H9 (cell line): ENCODE measurements at regions not wholly inside any gene's neighbourhood (a gene's known extent, or its start where the extent isn't known, plus 50 kb on each side); places are given as distances from the start of the nearest gene placed in this dataset.

Experiments
- DNase-seq: peaks from one replicate; pipeline ENCODE4 v3.0.0-alpha.2; 2017
- H2AFZ ChIP-seq: one replicate; pipeline ENCODE4 v1.6.1; 2013; ENCODE audit warnings: mild to moderate bottlenecking, low read length, control low read depth, moderate library complexity
- H2AK5ac ChIP-seq: 2 replicates; pipeline ENCODE4 v1.6.1; 2013; ENCODE audit warnings: low read length, control low read depth, mixed read lengths; ENCODE audit not compliant: insufficient read length
- H2BK120ac ChIP-seq: one replicate; pipeline ENCODE4 v1.6.1; 2013; ENCODE audit warnings: low read depth, mild to moderate bottlenecking, low read length, control low read depth, inconsistent platforms; ENCODE audit not compliant: poor library complexity, severe bottlenecking
- H2BK12ac ChIP-seq: 2 replicates; pipeline ENCODE4 v1.6.1; 2013; ENCODE audit warnings: low read length, control low read depth, mixed read lengths, low read depth; ENCODE audit not compliant: insufficient read length
- H2BK15ac ChIP-seq: 2 replicates; pipeline ENCODE4 v1.6.1; 2013; ENCODE audit warnings: low read depth, low read length, control low read depth
- H2BK20ac ChIP-seq: one replicate; pipeline ENCODE4 v1.6.1; 2013; ENCODE audit warnings: low read depth, mild to moderate bottlenecking, low read length, control low read depth, inconsistent platforms; ENCODE audit not compliant: poor library complexity, severe bottlenecking
- H2BK5ac ChIP-seq: 2 replicates; pipeline ENCODE4 v1.6.1; 2013; ENCODE audit warnings: low read length, control low read depth, mixed read lengths; ENCODE audit not compliant: insufficient read length
- H3K14ac ChIP-seq: 2 replicates; pipeline ENCODE4 v1.6.1; 2013; ENCODE audit warnings: low read length, control low read depth; ENCODE audit not compliant: insufficient read depth
- H3K18ac ChIP-seq: 2 replicates; pipeline ENCODE4 v1.6.1; 2013; ENCODE audit warnings: low read depth, mild to moderate bottlenecking, mixed read lengths, low read length, control low read depth; ENCODE audit not compliant: insufficient read length
- H3K23ac ChIP-seq: 2 replicates; pipeline ENCODE4 v1.6.1; 2013; ENCODE audit warnings: low read length, control low read depth, mixed read lengths, low read depth; ENCODE audit not compliant: insufficient read length
- H3K23me2 ChIP-seq: 2 replicates; pipeline ENCODE4 v1.6.1; 2013; ENCODE audit warnings: low read depth, mild to moderate bottlenecking, mixed read lengths, low read length, control low read depth; ENCODE audit not compliant: insufficient read length, poor library complexity, severe bottlenecking
- H3K27ac ChIP-seq: 2 replicates; pipeline ENCODE4 v1.5.1; 2013; ENCODE audit warnings: low read length, control low read depth, mixed read lengths, low read depth; ENCODE audit not compliant: insufficient read length
- H3K27me3 ChIP-seq: 2 replicates; pipeline ENCODE4 v1.6.1; 2013; ENCODE audit warnings: low read length, control low read depth, inconsistent platforms; ENCODE audit not compliant: insufficient read depth
- H3K4ac ChIP-seq: 2 replicates; pipeline ENCODE4 v1.6.1; 2013; ENCODE audit warnings: low read depth, mild to moderate bottlenecking, control low read depth, inconsistent platforms, low read length, moderate library complexity
- H3K4me1 ChIP-seq: 2 replicates; pipeline ENCODE4 v1.6.1; 2013; ENCODE audit warnings: low read length, control low read depth, inconsistent platforms; ENCODE audit not compliant: insufficient read depth
- H3K4me2 ChIP-seq: 2 replicates; pipeline ENCODE4 v1.6.1; 2013; ENCODE audit warnings: low read length, control low read depth, mixed read lengths; ENCODE audit not compliant: insufficient read length, insufficient read depth
- H3K56ac ChIP-seq: 2 replicates; pipeline ENCODE4 v1.6.1; 2013; ENCODE audit warnings: low read depth, mild to moderate bottlenecking, mixed read lengths, low read length, control low read depth; ENCODE audit not compliant: insufficient read length
- H3K79me1 ChIP-seq: 2 replicates; pipeline ENCODE4 v1.6.1; 2013; ENCODE audit warnings: low read depth, mild to moderate bottlenecking, moderate library complexity, low read length, control low read depth, inconsistent platforms; ENCODE audit not compliant: insufficient read depth, poor library complexity, severe bottlenecking
- H3K79me2 ChIP-seq: 2 replicates; pipeline ENCODE4 v1.6.1; 2013; ENCODE audit warnings: low read length, control low read depth, inconsistent platforms; ENCODE audit not compliant: insufficient read depth
- H3K9ac ChIP-seq: 2 replicates; pipeline ENCODE4 v1.6.1; 2013; ENCODE audit warnings: low read length, control low read depth, mixed read lengths; ENCODE audit not compliant: insufficient read length; ENCODE audit errors: extremely low read depth
- H3K9me3 ChIP-seq: one replicate; pipeline ENCODE4 v1.6.1; 2013; ENCODE audit warnings: low read depth, low read length, inconsistent platforms; ENCODE audit not compliant: control insufficient read depth
- H3T11ph ChIP-seq: one replicate; pipeline ENCODE4 v1.6.1; 2013; ENCODE audit warnings: mild to moderate bottlenecking, low read length, control low read depth, inconsistent platforms
- H4K20me1 ChIP-seq: one replicate; pipeline ENCODE4 v1.6.1; 2013; ENCODE audit not compliant: control insufficient read depth, insufficient read length, insufficient read depth
- H4K5ac ChIP-seq: 2 replicates; pipeline ENCODE4 v1.6.1; 2013; ENCODE audit warnings: low read depth, mild to moderate bottlenecking, mixed read lengths, low read length, control low read depth; ENCODE audit not compliant: insufficient read length
- H4K8ac ChIP-seq: replicated peaks from 2 replicates; pipeline ENCODE4 v1.6.1; 2013; ENCODE audit warnings: low read length, control low read depth, mixed read lengths, low read depth; ENCODE audit not compliant: insufficient read length
- H4K91ac ChIP-seq: 2 replicates; pipeline ENCODE4 v1.6.1; 2013; ENCODE audit warnings: low read depth, mild to moderate bottlenecking, moderate library complexity, mixed read lengths, low read length, control low read depth; ENCODE audit not compliant: insufficient read length
- H3K27ac Mint-ChIP-seq, 3 experiments: 2 replicates in 2 of 3; 3 replicates in 1 of 3; pipeline ENCODE4 v1.8.0; 2020 to 2021; ENCODE audit warnings: mixed read lengths in 3 of 3, mild to moderate bottlenecking in 1 of 3, moderate library complexity in 1 of 3
- H3K27me3 Mint-ChIP-seq: 2 replicates; pipeline ENCODE4 v1.8.0; 2021; ENCODE audit warnings: low read depth, mild to moderate bottlenecking, moderate library complexity, mixed read lengths
- H3K36me3 Mint-ChIP-seq, 3 experiments: 2 replicates in 2 of 3; 3 replicates in 1 of 3; pipeline ENCODE4 v1.8.0; 2020 to 2021; ENCODE audit warnings: low read depth in 3 of 3, mixed read lengths in 3 of 3; ENCODE audit not compliant: insufficient read depth in 1 of 3
- H3K4me1 Mint-ChIP-seq, 2 experiments: 2 replicates each; pipeline ENCODE4 v1.8.0; 2020; ENCODE audit warnings: mixed read lengths in 2 of 2
- H3K4me3 Mint-ChIP-seq, 2 experiments: 2 replicates in 1 of 2; 3 replicates in 1 of 2; pipeline ENCODE4 v1.8.0; 2020 to 2021; ENCODE audit warnings: mild to moderate bottlenecking in 2 of 2, mixed read lengths in 2 of 2, moderate library complexity in 1 of 2
- H3K9me3 Mint-ChIP-seq, 2 experiments: 2 replicates in 1 of 2; 3 replicates in 1 of 2; pipeline ENCODE4 v1.8.0; 2020; ENCODE audit warnings: mild to moderate bottlenecking in 2 of 2, mixed read lengths in 2 of 2, moderate library complexity in 1 of 2
- TF ChIP-seq, protein P1 (sequence below): fragments of 200-600 bp; sonication (generic); conservative IDR thresholded peaks from 3 replicates; pipeline ENCODE4 v1.8.0; 2021; ENCODE audit warnings: antibody characterized with exemption, mild to moderate bottlenecking

DNA sequence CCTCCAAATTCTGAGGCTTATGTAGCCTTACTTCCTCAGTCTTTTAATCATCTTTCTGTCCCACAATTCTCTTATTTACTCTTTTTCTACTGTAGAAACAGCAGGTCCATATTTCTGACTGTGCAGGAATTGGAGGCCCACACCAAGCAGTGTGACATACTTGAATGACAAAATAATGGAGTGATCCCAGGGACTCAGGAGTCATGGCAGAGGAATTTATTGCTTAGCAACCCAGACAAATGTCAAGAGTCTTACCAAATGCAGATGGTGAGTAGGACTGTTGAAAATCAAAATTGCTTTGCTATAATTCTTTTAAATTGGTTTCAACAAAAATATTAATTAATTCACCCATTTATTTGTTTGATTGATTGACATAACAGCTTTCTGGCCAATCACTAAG lies 59.9 kb downstream of the HTR1B start:
- Histone ChIP-seq H3K9me3 (no peaks in the 10 kb centered on the region), H4K8ac (no peak overlapping the region), H3K79me2 (no peaks in the 10 kb centered on the region), H4K5ac (no peak overlapping the region), H4K91ac (no peak overlapping the region), H2BK5ac (no peak overlapping the region), H3K4ac (no peak overlapping the region), H3K18ac (no peak overlapping the region), H3T11ph (no peak overlapping the region), H3K9ac (no peak overlapping the region), H2BK12ac (no peak overlapping the region), H3K27ac (no peak overlapping the region), H3K14ac (no peak overlapping the region), H2BK20ac (no peak overlapping the region), H4K20me1 (no peaks in the 10 kb centered on the region), H2BK15ac (no peak overlapping the region), H3K4me1 (no peaks in the 10 kb centered on the region; the same call in 1 of the 2 replicates), H3K79me1 (no peaks in the 10 kb centered on the region), H2AFZ (no peak overlapping the region), H2BK120ac (no peak overlapping the region), H3K4me2 (no peak overlapping the region), H3K56ac (no peak overlapping the region), H3K27me3 (no peaks in the 10 kb centered on the region), H3K23me2 (no peaks in the 10 kb centered on the region), H3K23ac (no peak overlapping the region), H2AK5ac (no peak overlapping the region)
- H3K9me3 Mint-ChIP-seq = no peaks in the 10 kb centered on the region; a peak in 1 of 5 replicates
- TF ChIP-seq, protein P1, sequence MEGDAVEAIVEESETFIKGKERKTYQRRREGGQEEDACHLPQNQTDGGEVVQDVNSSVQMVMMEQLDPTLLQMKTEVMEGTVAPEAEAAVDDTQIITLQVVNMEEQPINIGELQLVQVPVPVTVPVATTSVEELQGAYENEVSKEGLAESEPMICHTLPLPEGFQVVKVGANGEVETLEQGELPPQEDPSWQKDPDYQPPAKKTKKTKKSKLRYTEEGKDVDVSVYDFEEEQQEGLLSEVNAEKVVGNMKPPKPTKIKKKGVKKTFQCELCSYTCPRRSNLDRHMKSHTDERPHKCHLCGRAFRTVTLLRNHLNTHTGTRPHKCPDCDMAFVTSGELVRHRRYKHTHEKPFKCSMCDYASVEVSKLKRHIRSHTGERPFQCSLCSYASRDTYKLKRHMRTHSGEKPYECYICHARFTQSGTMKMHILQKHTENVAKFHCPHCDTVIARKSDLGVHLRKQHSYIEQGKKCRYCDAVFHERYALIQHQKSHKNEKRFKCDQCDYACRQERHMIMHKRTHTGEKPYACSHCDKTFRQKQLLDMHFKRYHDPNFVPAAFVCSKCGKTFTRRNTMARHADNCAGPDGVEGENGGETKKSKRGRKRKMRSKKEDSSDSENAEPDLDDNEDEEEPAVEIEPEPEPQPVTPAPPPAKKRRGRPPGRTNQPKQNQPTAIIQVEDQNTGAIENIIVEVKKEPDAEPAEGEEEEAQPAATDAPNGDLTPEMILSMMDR = no peak
- H3K27ac Mint-ChIP-seq = no peak overlapping the region
- H3K27me3 Mint-ChIP-seq = no peaks in the 10 kb centered on the region
- H3K36me3 Mint-ChIP-seq = no peaks in the 10 kb centered on the region
- no peak overlapping the region for H3K4me3 Mint-ChIP-seq
- peaks cover 9 to 11% of the 10 kb centered on the region in 2 experiments for H3K4me1 Mint-ChIP-seq
- no peak for DNase-seq
